ENCODE measurements at regions not wholly inside any gene's neighbourhood (a gene's known extent, or its start where the extent isn't known, plus 50 kb on each side); places are given as distances from the start of the nearest gene placed in this dataset.

DNA sequence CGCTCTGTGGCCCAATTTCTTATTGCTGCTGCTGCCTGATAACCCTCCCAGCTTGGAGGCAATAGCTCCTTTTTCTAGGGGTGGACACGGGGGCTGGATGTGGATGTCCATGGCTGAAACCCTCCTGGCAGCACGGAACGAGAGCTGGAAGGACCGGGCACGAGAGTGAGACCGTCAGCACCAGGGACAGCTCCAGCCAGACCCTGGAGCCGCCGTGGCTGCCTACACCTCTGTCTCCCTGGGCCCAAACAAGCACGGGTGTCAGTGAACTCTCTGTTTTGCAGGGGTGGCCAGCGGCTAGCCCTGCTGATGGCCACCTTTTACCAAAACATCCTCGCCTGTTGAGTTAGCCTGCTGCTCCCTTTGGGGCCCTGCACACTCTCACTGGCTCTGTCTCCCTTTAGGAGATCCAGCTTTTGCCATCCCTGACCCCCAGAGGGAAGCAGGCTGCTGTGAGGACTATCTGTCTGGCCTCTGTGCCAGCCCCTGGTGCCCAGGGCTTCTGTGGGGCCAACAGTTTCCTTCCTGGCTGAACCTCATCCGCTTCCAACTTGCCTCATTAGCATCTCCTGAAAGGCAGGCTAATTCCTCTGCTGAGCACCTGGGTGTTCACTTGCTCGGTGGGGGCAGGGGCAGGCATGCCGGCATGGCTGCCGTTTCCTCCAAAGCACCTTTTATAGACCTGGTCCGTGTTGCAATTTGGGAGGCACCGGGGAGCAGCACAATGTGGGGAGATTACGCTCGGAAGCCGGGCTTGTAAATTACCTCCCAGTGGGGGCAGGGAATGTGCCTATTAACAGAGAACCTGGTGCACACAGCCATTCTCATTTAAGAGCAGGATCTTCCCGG, 118.1 kb downstream of the ENGASE start:
- DNase-seq (ENCODE audit: low read depth): no peak

- DNase-seq (ENCODE audit: low read depth): no peak
Observed at GRCh38 chr17:79191270-79191934, 116.8 kb downstream of the ENGASE start.

- no peak for DNase-seq (ENCODE audit: low read depth)
Observed at GRCh38 chr17:79189305-79189704, 114.7 kb downstream of the ENGASE start.

DNA sequence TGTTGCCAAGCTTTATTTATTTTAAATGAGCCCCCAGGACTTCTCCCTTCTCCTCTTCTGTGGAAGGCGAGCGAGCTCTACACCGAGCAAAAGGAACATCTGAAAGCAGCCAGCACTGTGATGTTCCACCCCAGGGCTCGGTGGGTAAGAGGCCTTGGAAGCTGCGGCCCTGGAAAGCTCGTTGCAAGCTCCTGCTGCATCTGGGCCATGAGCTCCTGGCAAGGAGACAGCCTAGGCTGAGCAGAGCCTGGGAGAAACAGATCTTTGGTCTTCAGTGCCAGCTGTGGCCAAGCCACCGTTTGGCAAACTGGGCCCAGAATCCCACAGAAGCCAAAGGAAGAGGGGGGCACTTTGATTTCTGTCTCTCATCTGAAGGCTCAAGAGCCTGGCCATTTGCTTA, 114.1 kb downstream of the ENGASE start:
- DNase-seq (ENCODE audit: low read depth): no peak

DNA sequence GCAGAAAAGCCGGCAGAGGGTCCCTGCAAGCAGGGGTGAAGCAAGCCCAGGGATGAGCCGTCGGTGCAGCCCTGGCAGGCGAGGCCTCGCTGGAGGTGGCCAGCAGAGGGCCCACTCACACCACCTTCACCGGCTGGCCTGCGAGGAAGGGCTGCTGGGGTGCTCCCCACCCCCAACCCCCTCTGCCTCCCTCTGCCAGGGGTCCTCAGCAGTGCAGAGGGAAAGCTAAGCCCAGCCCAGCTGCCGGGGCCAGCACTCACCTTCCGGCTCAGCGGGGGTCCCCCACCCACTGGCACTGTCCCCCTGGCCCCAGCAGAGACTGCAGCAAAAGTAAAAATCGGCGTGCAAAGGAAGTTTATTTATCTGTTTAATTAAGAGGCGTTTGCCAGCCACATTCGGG, 113.4 kb downstream of the ENGASE start:
- no peak for DNase-seq (ENCODE audit: low read depth)

- no peak for DNase-seq (ENCODE audit: low read depth)
Observed at GRCh38 chr17:79187186-79187585, 112.6 kb downstream of the ENGASE start.

DNA sequence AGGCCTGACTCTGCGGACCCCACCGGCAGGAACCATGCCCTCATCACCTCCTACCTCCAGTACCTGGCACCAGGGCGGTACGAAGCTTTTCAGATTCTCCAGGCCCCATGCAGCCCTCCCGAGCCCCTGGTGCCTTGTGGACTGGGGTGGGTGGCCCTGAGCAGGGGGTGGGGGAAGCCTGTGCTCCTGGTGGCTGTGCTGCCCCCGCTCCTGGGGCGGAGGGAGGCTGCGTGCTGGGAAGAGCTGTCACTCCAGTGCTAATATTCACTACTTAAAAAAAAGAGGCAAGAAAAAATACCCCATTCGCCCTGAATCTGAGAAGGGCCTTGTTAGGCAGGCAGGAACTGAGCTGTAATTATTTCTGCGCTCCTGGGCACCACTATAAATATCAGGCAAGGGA, 111.8 kb downstream of the ENGASE start:
- no peak for DNase-seq (ENCODE audit: low read depth)

DNA sequence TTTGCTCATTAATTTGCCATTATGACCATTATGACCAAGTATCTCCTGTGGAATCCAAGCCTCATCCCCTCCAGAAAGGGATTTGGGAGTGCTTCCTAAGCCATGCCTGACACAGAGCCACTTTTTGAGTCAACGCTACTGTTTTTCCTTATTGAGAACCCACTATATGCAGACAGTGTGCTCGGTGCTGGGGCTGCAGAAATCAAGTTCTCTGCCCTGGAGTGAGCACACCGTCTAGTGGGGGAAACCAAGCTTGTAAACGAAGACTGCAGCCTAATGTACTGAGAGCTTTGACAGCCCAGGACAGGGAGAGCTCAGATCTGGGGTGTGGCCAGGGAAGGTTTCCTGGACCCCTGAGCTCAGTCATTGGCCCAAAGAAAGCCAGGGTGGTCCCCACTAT, 111.0 kb downstream of the ENGASE start:
- DNase-seq (ENCODE audit: low read depth): no peak

DNA sequence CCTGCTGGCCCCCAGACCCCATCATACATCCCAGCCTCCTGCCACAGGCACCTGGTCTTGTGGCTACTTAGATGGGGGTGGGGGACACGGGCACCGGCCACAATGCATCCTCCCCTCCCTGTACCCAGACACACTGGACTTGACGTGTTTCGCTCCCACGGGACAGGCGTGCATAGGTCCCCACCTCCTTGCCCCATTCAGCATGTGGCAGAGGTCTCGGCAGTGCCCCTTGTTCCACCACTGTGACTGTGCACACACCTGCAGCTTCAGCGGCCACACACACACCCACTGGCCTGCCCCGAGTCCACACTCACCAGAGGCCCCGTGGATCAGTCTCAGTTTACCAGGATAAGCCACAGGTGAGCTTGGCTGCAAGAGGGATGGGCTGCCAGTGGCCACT, 109.6 kb downstream of the ENGASE start:
- no peak for DNase-seq (ENCODE audit: low read depth)

DNA sequence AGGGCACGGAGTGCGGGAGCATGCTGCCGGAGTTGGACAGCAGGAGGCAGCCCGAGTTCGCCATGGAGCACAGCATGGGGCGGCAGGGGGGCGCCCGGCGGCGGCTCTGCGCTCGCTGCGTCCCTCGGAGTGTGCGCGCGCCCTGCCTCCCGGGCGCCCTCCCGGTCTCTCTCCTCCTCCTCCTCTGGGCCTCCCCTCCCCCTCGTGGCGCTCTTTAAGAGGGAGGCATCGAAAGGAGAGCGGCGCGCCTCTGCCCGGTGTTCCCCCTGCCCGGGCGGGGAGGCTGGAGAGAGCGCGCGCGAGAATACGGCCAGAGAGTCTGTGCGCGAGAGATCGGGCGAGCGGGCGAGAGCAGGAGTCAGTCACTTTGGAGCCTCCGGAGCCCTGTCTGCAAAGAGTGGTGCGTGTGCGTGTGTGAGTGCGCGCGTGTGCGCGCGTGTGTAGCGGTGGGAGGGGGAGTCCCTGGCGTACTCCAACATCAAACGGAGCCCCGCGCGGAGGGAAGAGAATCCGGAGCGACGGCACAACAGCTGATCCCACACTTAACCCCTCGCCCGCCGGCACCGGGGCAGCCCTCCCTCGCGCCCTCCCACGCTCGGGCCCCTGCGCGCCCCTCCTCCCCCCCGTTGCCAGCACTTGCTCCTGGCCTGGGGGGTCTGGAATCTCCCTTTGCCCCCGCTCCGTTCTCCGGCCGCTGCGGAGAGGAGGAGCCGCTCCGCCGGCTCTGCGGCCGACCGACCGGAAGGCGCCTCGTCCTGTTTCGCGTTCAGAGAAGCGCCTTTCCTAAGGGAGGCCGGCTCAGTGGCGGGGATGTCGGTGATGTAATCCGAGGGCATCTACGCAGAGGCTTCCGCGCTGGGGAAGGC, 108.9 kb downstream of the ENGASE start:
- DNase-seq (ENCODE audit: low read depth): no peak

DNA sequence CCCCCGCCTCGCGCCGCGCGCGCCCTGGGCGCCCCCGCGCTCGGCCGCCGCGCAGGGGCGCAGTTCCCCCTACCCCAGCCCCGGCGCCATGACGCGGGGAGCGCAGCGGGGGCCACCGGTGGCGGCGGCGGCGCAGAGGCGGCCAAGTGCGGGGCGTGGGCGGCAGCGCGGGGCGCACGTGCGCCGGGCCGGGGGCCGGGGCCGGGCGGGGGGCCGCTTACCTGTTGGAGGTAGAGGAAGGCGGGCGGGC, 108.3 kb downstream of the ENGASE start:
- DNase-seq (ENCODE audit: low read depth): no peak

GRCh38 chr17:79182176-79183042, 107.8 kb downstream of the ENGASE start:
- DNase-seq (ENCODE audit: low read depth): no peak

DNA sequence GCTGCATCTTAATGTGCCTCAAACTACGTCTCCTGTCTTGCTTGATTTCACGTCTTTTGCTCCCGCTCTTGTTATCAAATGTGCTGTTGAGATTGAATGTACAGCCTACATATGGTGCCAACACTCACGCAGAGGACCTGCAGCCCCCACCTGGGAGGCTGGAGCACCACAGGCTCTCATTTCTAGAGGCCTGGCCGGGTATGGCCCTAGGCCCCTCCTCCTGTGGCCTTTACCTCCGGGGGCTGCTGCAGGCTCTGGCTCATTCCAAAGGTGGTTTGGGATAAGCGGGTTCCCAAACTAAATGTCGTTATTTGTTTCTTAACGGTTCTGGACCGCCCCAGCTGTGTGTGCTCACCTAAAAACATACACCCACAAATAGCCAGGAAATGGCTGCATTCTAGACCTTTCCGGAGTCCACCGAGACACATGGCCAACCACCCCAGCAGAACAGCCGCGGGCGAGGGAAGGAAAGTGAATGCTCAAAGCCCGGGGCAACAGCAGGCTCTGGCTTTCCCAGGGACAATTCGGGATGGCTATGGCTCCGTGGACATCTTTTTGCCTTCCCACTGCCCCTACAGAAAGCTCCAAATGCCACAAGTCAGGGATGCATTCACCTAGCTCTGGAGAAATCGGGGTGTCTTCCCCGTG, 105.9 kb downstream of the ENGASE start:
- no peak for DNase-seq (ENCODE audit: low read depth)

GRCh38 chr17:79179334-79179733, 104.7 kb downstream of the ENGASE start:
- no peak for DNase-seq (ENCODE audit: low read depth)

DNA sequence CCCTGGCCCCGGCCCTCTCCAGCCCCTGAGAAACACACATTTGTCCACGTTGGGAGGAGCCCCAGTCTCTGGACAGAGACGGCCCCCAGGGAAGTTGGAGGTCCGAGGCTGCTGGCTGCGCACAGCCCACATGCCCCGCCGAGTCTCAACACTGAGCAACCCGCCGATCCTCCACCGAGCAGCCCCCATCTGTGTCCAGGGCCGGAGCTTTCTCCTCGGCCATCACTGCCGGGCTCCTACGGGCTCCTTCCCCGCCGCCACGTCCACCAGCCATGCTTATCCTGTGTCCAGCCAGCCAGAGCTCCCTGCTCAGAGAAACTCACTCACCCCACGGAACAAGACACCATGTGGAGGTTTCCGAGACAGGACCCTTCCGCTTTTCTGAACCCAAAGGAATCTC, 103.3 kb downstream of the ENGASE start:
- no peak for DNase-seq (ENCODE audit: low read depth)

- DNase-seq (ENCODE audit: low read depth): no peak
Observed at GRCh38 chr17:79176792-79177601, 102.4 kb downstream of the ENGASE start.

DNA sequence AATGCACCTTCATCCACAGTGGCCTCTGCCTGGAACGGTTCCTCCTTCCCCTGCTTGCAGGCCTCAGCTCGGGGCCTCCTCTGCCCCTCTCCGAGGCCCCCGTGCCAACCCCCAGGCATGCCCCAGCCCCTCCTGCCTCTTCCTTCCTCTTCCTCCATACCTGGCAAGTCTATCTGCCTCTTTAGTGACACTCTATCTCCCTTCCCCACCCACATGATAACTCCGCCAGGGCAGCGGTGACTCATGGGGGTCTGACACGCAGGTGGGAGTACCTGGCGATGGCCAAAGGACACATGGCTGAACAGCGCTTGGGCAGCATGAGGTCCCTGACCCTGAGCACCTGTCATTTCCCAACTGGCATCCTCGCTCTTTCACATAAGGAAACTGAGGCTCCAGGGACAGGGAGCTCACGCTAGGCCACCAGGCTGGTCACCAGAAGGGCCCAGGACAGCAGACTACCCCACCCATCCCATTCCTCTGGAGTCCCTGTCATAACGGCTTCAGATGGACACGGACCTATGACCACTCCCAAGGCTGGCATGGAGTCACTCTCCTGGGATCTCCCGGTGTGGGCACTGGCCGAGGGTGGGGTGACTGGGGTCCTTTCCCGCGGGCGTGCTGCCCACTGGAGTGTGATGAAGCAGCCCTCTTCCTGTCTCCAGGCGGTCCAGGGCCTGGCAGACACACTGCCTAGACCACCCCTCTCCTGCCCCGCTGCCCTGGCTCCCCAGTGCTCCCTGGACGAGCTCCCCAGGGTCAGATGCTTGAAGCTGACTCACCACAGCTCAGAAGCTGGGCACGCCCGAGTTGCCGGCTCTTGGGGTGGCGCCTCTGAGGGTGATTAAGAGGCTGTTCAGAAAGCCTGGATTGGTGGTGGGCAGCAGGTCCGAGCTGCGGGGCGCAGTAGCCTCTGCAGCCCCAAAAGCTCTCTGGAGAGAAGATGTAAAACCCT, 100.6 kb downstream of the ENGASE start:
- DNase-seq (ENCODE audit: low read depth): no peak

DNA sequence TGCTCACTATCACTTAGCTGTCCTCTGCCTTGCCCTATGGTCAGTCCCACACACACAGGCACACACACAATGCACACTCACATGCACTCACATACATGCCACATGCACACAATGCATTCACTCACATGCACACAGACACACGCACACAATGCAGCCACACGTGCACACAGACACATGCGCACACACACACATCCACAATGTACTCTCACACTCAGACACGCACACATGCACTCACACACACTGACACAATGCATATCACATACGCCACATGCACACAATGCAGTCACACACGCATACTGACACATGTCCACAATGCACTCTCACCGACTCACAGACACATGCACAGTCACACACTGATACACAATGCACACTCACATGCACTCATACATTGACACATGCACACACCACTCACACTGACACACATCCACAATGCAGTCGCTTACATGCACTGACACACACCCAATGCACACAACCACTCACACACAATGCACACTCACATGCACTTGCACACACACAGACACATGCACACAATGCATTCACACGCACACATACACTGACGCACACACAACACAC, 99.7 kb downstream of the ENGASE start:
- DNase-seq (ENCODE audit: low read depth): no peak

DNA sequence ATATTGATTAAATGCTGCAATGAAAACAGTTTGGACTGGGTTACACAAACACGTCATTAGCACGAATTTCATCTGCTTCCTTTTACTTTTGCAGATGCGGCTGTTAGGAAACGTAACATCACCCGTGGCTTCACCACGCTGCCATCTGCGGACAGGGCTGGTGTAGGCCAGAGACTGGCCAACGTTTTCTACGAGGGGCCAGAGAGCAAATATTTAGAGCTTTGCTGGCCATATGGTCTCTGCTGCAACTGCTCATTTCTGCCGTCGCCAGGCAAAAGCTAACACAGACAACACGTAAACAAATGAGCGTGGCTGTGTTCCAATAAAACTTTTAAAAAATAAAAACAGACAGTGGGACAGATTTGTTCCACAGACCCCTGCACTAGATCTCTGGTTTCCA, 96.6 kb downstream of the ENGASE start:
- DNase-seq (ENCODE audit: low read depth): no peak
